ENCODE measurements at regions not wholly inside any gene's neighbourhood (a gene's known extent, or its start where the extent isn't known, plus 50 kb on each side); places are given as distances from the start of the nearest gene placed in this dataset.

- Histone ChIP-seq H4K20me1 (ENCODE audit: insufficient read depth, poor library complexity, severe bottlenecking) (no peaks in the 10 kb centered on the region), H3K9me2 (replicated peaks; ENCODE audit: insufficient read depth) (no peaks in the 10 kb centered on the region), H3K4me2 (no peak overlapping the region), H3K9me3 (ENCODE audit: low read depth) (no peaks in the 10 kb centered on the region), H3K4me3 (no peak overlapping the region), H3K36me3 (replicated peaks; ENCODE audit: insufficient read depth, low read depth) (no peaks in the 10 kb centered on the region), H2AFZ (no peak overlapping the region), H3K79me2 (no peaks in the 10 kb centered on the region), H3K27ac (no peak overlapping the region), H3K4me1 (ENCODE audit: insufficient read depth) (no peaks in the 10 kb centered on the region), H3K27me3 (no peaks in the 10 kb centered on the region)
- no peak for DNase-seq (ENCODE audit: low spot score)
- TF ChIP-seq, protein P1, sequence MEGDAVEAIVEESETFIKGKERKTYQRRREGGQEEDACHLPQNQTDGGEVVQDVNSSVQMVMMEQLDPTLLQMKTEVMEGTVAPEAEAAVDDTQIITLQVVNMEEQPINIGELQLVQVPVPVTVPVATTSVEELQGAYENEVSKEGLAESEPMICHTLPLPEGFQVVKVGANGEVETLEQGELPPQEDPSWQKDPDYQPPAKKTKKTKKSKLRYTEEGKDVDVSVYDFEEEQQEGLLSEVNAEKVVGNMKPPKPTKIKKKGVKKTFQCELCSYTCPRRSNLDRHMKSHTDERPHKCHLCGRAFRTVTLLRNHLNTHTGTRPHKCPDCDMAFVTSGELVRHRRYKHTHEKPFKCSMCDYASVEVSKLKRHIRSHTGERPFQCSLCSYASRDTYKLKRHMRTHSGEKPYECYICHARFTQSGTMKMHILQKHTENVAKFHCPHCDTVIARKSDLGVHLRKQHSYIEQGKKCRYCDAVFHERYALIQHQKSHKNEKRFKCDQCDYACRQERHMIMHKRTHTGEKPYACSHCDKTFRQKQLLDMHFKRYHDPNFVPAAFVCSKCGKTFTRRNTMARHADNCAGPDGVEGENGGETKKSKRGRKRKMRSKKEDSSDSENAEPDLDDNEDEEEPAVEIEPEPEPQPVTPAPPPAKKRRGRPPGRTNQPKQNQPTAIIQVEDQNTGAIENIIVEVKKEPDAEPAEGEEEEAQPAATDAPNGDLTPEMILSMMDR (IDR thresholded peaks at IDR 0.05; ENCODE audit: poor library complexity) = no peak
- TF ChIP-seq EZH2 (IDR thresholded peaks at IDR 0.05; ENCODE audit: borderline replicate concordance) (no peak), EZH2phosphoT487 (IDR thresholded peaks at IDR 0.05; ENCODE audit: low read depth, severe bottlenecking, unreplicated experiment) (no peak)
- 95% methylated on average over 1 of the region's 1 CpG for WGBS (ENCODE audit: low lambda C conversion rate, missing lambda C conversion rate)
Observed at GRCh38 chr12:61706783-61707182, 553.4 kb upstream of the USP15 start.

DNA sequence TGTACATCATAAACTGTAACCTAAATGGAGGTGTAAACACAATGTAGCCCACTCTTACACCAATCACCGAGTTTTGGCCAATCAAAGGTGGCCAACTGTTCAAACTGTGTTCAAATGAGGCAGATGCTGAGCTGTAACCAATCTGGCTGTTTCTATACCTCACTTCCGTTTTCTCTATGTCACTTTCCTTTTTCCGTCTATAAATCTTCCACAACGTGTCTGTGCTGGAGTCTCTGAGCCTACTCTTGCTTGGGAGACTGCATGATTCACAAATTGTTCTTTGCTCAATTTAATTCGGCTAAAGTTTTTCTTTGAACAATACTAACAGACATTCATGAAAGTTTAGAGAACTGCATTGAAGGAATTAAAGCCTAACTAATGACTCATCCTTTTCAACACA lies 547.1 kb upstream of the USP15 start:
- no peaks in the 10 kb centered on the region for H3K4me1 ChIP-seq (ENCODE audit: insufficient read depth)
- H4K20me1 ChIP-seq (ENCODE audit: insufficient read depth, poor library complexity, severe bottlenecking) = no peaks in the 10 kb centered on the region
- H3K4me2 ChIP-seq = no peak overlapping the region
- no peaks in the 10 kb centered on the region for H3K79me2 ChIP-seq
- no peaks in the 10 kb centered on the region for H3K9me3 ChIP-seq (ENCODE audit: low read depth)
- H3K27ac ChIP-seq = no peak overlapping the region
- no peaks in the 10 kb centered on the region for H3K9me2 ChIP-seq (replicated peaks; ENCODE audit: insufficient read depth)
- DNase-seq (ENCODE audit: low spot score) = no peak
- H3K4me3 ChIP-seq = no peak overlapping the region
- TF ChIP-seq, protein P1 (IDR thresholded peaks at IDR 0.05; ENCODE audit: poor library complexity) = no peak
- no peak for TF ChIP-seq EZH2 (IDR thresholded peaks at IDR 0.05; ENCODE audit: borderline replicate concordance)
- no peak for TF ChIP-seq EZH2phosphoT487 (IDR thresholded peaks at IDR 0.05; ENCODE audit: low read depth, severe bottlenecking, unreplicated experiment)
- no peaks in the 10 kb centered on the region for H3K36me3 ChIP-seq (replicated peaks; ENCODE audit: insufficient read depth, low read depth)
- no peaks in the 10 kb centered on the region for H3K27me3 ChIP-seq
- H2AFZ ChIP-seq = no peak overlapping the region
- 67% methylated on average over 5 of the region's 5 CpGs for WGBS (ENCODE audit: low lambda C conversion rate, missing lambda C conversion rate)

DNA sequence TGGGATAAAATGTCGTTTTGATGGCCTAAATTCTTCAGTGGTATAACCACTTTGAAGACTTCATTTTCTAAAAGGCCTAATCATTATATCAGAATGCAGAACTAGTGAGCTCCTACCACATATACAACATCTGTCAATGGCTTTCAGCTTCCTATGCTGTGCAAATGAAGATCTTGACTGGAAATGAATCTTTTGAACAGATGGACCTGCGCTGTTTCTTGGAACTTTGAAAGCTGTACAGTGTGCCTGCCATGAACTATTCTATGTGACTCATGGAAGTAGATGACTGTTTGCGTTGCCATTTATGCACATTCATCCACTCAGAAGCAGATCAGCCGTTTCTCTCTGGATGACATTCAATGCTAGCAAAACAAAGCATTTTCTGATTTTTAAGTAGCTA lies 542.2 kb upstream of the USP15 start:
- Histone ChIP-seq H3K4me3 (no peak overlapping the region), H4K20me1 (ENCODE audit: insufficient read depth, poor library complexity, severe bottlenecking) (no peaks in the 10 kb centered on the region), H3K4me2 (no peak overlapping the region), H2AFZ (no peak overlapping the region), H3K4me1 (ENCODE audit: insufficient read depth) (no peaks in the 10 kb centered on the region), H3K36me3 (replicated peaks; ENCODE audit: insufficient read depth, low read depth) (no peaks in the 10 kb centered on the region), H3K79me2 (no peaks in the 10 kb centered on the region), H3K27me3 (no peaks in the 10 kb centered on the region), H3K27ac (no peak overlapping the region), H3K9me2 (replicated peaks; ENCODE audit: insufficient read depth) (no peaks in the 10 kb centered on the region), H3K9me3 (ENCODE audit: low read depth) (no peaks in the 10 kb centered on the region)
- 71% methylated on average over 4 of the region's 4 CpGs for WGBS (ENCODE audit: low lambda C conversion rate, missing lambda C conversion rate)
- DNase-seq (ENCODE audit: low spot score) = no peak
- TF ChIP-seq, protein P1 (IDR thresholded peaks at IDR 0.05; ENCODE audit: poor library complexity) = no peak
- TF ChIP-seq EZH2 (IDR thresholded peaks at IDR 0.05; ENCODE audit: borderline replicate concordance) (no peak), EZH2phosphoT487 (IDR thresholded peaks at IDR 0.05; ENCODE audit: low read depth, severe bottlenecking, unreplicated experiment) (no peak)

GRCh38 chr12:61739925-61740324 lies 520.3 kb upstream of the USP15 start:
- Histone ChIP-seq H3K9me3 (ENCODE audit: low read depth) (no peaks in the 10 kb centered on the region), H3K27me3 (no peaks in the 10 kb centered on the region), H4K20me1 (ENCODE audit: insufficient read depth, poor library complexity, severe bottlenecking) (no peaks in the 10 kb centered on the region), H3K4me1 (ENCODE audit: insufficient read depth) (no peaks in the 10 kb centered on the region), H2AFZ (no peak overlapping the region), H3K4me2 (no peak overlapping the region), H3K36me3 (replicated peaks; ENCODE audit: insufficient read depth, low read depth) (no peaks in the 10 kb centered on the region), H3K4me3 (no peak overlapping the region), H3K79me2 (no peaks in the 10 kb centered on the region), H3K9me2 (replicated peaks; ENCODE audit: insufficient read depth) (no peaks in the 10 kb centered on the region), H3K27ac (no peak overlapping the region)
- WGBS (ENCODE audit: low lambda C conversion rate, missing lambda C conversion rate) = 94% methylated on average over 1 of the region's 1 CpG
- TF ChIP-seq, protein P1 (IDR thresholded peaks at IDR 0.05; ENCODE audit: poor library complexity) = no peak
- TF ChIP-seq EZH2 (IDR thresholded peaks at IDR 0.05; ENCODE audit: borderline replicate concordance) = no peak
- no peak for DNase-seq (ENCODE audit: low spot score)

Data from hepatocyte (in vitro differentiated cells).